Stimulated activated naive B cell treated with anti-CD40 and anti-IgM and Interleukin-4, amounts not matched to agents 10 μg/mL and 1 μg/mL and 100 μg/mL, for 72 hours (primary cell): ENCODE measurements at regions not wholly inside any gene's neighbourhood (a gene's known extent, or its start where the extent isn't known, plus 50 kb on each side); places are given as distances from the start of the nearest gene placed in this dataset.

Source experiments
- ATAC-seq, 2 donors: fragments of 150-1000 bp; cut with Tn5 transposase; replicated peaks; 2 replicates each; pipeline ENCODE4 v1.10.0; 2021; ENCODE audit warnings: moderate library complexity in 1 of 2
- DNase-seq: peaks from one replicate; pipeline ENCODE4 v3.0.0; 2021
- H3K27ac Mint-ChIP-seq: one replicate; pipeline ENCODE4 v1.8.0; 2022; ENCODE audit warnings: mild to moderate bottlenecking, mixed read lengths
- H3K27me3 Mint-ChIP-seq, 2 donors: one replicate each; pipeline ENCODE4 v1.8.0; 2022; ENCODE audit warnings: mixed read lengths in 2 of 2
- H3K36me3 Mint-ChIP-seq, 2 donors: one replicate each; pipeline ENCODE4 v1.8.0; 2022; ENCODE audit warnings: mixed read lengths in 2 of 2, mild to moderate bottlenecking in 1 of 2
- H3K4me1 Mint-ChIP-seq, 2 donors: one replicate each; pipeline ENCODE4 v1.8.0; 2022; ENCODE audit warnings: mixed read lengths in 2 of 2, mild to moderate bottlenecking in 1 of 2
- H3K4me3 Mint-ChIP-seq, 2 donors: one replicate each; pipeline ENCODE4 v1.8.0; 2022; ENCODE audit warnings: mild to moderate bottlenecking in 2 of 2, mixed read lengths in 2 of 2, moderate library complexity in 1 of 2
- H3K9me3 Mint-ChIP-seq, 2 donors: one replicate each; pipeline ENCODE4 v1.8.0; 2022; ENCODE audit warnings: mixed read lengths in 2 of 2, mild to moderate bottlenecking in 1 of 2

- Mint-ChIP-seq H3K4me1 (peaks cover 2 to 5% of the 10 kb centered on the region in 2 donors), H3K9me3 (no peaks in the 10 kb centered on the region), H3K36me3 (no peaks in the 10 kb centered on the region), H3K4me3 (no peak overlapping the region), H3K27me3 (peaks cover 0 to 9% of the 10 kb centered on the region in 2 donors), H3K27ac (no peak overlapping the region)
- no peak for ATAC-seq
- no peak for DNase-seq
Observed at GRCh38 chr10:61078542-61079275, 134.7 kb upstream of the RHOBTB1 start.

- H3K4me1 Mint-ChIP-seq = peaks cover 2 to 5% of the 10 kb centered on the region in 2 donors
- H3K27ac Mint-ChIP-seq = no peak overlapping the region
- ATAC-seq = no peak
- no peak overlapping the region for H3K4me3 Mint-ChIP-seq
- DNase-seq = no peak
- no peaks in the 10 kb centered on the region for H3K9me3 Mint-ChIP-seq
- no peaks in the 10 kb centered on the region for H3K36me3 Mint-ChIP-seq
- peaks cover 0 to 9% of the 10 kb centered on the region in 2 donors for H3K27me3 Mint-ChIP-seq
Observed at GRCh38 chr10:61076572-61077114, 132.7 kb upstream of the RHOBTB1 start.

DNA sequence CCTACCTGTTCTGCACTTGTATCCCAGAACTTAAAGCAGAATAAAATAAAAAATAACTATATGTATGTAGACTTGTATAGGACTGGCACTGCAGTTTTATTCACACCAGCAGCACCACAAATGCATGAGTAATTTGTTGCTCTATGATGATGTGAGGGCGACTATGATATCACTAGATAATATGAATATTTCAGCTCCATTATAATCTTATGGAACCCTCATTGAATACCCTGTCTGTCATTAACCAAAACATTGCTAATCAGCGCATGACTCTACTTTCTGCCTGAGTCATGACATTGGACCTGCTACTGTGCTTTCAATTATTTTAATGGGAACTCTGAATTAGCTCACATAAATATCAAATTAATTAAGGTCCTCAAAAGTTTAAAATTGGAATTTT, 129.4 kb upstream of the RHOBTB1 start:
- ATAC-seq (no peak), DNase-seq (no peak)
- Mint-ChIP-seq H3K36me3 (no peaks in the 10 kb centered on the region), H3K4me1 (peaks cover 2 to 5% of the 10 kb centered on the region in 2 donors), H3K4me3 (no peak overlapping the region), H3K9me3 (no peaks in the 10 kb centered on the region), H3K27ac (no peak overlapping the region), H3K27me3 (peaks cover 0 to 3% of the 10 kb centered on the region in 2 donors)

GRCh38 chr10:61071580-61071979, 127.6 kb upstream of the RHOBTB1 start:
- Mint-ChIP-seq H3K4me3 (no peak overlapping the region), H3K4me1 (peaks cover under 1 to 2% of the 10 kb centered on the region in 2 donors), H3K27ac (no peak overlapping the region), H3K9me3 (no peaks in the 10 kb centered on the region), H3K36me3 (no peaks in the 10 kb centered on the region), H3K27me3 (peaks cover 0 to 4% of the 10 kb centered on the region in 2 donors)
- no peak for ATAC-seq
- DNase-seq = no peak

GRCh38 chr10:61068471-61068870, 124.5 kb upstream of the RHOBTB1 start:
- no peaks in the 10 kb centered on the region for H3K36me3 Mint-ChIP-seq
- no peaks in the 10 kb centered on the region for H3K4me1 Mint-ChIP-seq
- no peak overlapping the region for H3K4me3 Mint-ChIP-seq
- ATAC-seq (no peak), DNase-seq (no peak)
- H3K27me3 Mint-ChIP-seq = peaks cover 0 to 4% of the 10 kb centered on the region in 2 donors
- H3K27ac Mint-ChIP-seq = no peak overlapping the region
- H3K9me3 Mint-ChIP-seq = no peaks in the 10 kb centered on the region

DNA sequence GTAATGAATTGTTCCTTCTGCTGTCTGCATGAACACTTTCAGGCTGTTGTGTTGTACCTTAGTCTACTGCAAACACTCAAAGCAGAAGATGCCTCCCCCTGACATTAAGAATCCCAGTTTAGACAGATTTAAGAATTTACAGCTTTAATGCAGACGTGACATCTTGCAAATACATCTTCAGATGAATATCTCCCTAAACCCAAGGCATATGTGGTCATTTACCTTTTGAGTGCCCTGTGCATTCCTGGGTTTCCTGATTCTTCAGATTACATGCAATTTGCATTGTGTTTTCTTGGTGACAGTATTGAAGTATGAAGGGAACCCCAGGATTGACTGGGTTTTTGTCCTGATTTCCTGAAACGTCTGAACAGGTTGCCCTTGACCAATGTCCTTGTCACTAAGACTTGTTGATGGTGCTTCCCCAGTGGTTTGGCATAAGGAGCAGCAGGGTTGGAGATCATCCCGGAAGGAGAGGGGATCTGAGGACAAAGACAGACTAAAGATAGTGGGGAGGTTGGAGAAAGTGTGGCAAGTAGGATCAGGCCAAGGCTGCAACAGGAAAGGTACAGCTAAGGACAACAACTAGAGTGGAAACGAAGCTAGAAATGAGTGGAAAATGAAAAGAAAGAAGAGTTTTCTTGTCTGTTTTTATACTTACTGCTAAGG, 123.8 kb upstream of the RHOBTB1 start:
- Mint-ChIP-seq H3K9me3 (no peaks in the 10 kb centered on the region), H3K36me3 (no peaks in the 10 kb centered on the region), H3K4me3 (no peak overlapping the region), H3K27ac (no peak overlapping the region), H3K27me3 (peaks cover 0 to 4% of the 10 kb centered on the region in 2 donors), H3K4me1 (no peaks in the 10 kb centered on the region)
- ATAC-seq (no peak), DNase-seq (no peak)

GRCh38 chr10:61066661-61067344, 122.8 kb upstream of the RHOBTB1 start:
- Mint-ChIP-seq H3K27ac (no peak overlapping the region), H3K4me3 (no peak overlapping the region), H3K9me3 (no peaks in the 10 kb centered on the region), H3K27me3 (peaks cover 0 to 4% of the 10 kb centered on the region in 2 donors), H3K36me3 (no peaks in the 10 kb centered on the region), H3K4me1 (no peaks in the 10 kb centered on the region)
- DNase-seq (no peak), ATAC-seq (no peak)

- Mint-ChIP-seq H3K27ac (no peak overlapping the region), H3K9me3 (no peaks in the 10 kb centered on the region), H3K4me1 (no peaks in the 10 kb centered on the region), H3K4me3 (no peak overlapping the region), H3K36me3 (no peaks in the 10 kb centered on the region), H3K27me3 (peaks cover 0 to 4% of the 10 kb centered on the region in 2 donors)
- ATAC-seq = no peak
- DNase-seq = no peak
Observed at GRCh38 chr10:61065051-61065450, 121.1 kb upstream of the RHOBTB1 start.

- Mint-ChIP-seq H3K4me1 (no peaks in the 10 kb centered on the region), H3K27ac (no peak overlapping the region), H3K36me3 (no peaks in the 10 kb centered on the region), H3K4me3 (no peak overlapping the region), H3K9me3 (no peaks in the 10 kb centered on the region), H3K27me3 (peaks cover 0 to 4% of the 10 kb centered on the region in 2 donors)
- DNase-seq = no peak
- ATAC-seq = no peak
Observed at GRCh38 chr10:61064356-61064755, 120.4 kb upstream of the RHOBTB1 start.

DNA sequence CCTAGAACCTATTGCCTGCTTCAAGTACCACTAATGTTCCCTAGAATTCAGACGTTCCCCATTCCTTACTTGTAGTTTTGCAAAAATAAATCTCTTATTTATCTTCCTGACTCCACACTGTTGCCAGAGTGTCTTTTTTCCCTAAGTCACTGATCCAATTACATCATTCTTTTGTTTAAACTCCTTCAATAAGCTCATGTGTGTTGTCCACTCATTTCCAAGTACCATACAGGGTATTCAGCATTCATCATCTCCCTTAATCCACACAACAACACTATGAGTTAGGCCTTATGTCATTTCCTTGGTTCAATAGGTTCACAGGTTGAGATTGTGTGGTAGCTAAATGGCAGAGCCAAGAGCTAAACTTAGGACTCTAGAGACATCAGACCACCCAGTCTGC, 119.9 kb upstream of the RHOBTB1 start:
- no peaks in the 10 kb centered on the region for H3K9me3 Mint-ChIP-seq
- DNase-seq (no peak), ATAC-seq (no peak)
- no peaks in the 10 kb centered on the region for H3K36me3 Mint-ChIP-seq
- no peaks in the 10 kb centered on the region for H3K4me1 Mint-ChIP-seq
- peaks cover 0 to 4% of the 10 kb centered on the region in 2 donors for H3K27me3 Mint-ChIP-seq
- H3K27ac Mint-ChIP-seq = no peak overlapping the region
- H3K4me3 Mint-ChIP-seq = no peak overlapping the region

DNA sequence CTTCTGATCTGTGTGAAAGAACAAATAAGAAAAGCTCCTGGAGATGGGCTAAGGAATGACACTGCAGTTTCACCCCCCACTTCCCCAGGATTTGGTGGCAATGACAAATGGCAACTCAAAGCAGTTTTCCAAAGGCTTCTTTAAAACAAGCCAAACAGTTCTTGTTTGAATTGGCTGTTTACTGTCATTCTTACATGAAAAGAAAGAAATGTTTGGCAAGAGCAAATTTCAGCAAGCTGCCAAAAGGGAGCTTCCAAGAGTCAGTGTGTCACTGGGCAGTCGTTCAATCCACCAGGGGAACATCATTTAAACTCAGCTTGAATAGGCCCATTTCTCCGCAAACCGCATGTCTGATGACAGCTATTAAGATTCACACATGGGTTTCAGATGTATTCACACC, 119.0 kb upstream of the RHOBTB1 start:
- Mint-ChIP-seq H3K4me3 (no peak overlapping the region), H3K27me3 (peaks cover 0 to 3% of the 10 kb centered on the region in 2 donors), H3K4me1 (no peaks in the 10 kb centered on the region), H3K36me3 (no peaks in the 10 kb centered on the region), H3K27ac (no peak overlapping the region), H3K9me3 (no peaks in the 10 kb centered on the region)
- ATAC-seq = no peak
- DNase-seq = no peak

DNA sequence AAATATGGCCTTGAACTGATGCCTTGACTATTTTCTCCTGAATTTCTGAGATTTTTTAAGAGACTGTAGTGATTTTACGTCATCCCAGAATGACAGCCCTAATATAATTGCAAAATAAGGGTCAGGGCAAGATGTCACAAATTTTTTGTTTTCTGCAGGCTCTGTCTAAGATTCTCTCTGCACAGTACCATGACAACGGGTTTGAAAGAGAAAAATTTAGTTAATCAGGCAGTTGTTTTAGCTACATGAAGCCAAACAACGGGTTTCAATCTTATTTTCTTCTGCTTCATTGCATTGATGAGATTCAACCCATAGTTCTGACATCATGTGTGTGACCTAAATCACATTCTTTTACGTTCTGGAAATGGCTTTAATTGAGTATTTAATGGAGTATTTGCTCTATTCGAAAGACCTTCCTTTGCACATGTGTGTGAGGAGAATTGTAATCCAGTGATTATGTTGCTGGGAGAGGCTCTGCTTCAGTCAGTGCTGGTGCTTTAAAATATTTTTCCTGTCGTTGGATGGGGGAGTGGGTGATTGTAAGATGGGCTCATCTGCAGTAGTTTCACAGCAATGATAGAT, 118.0 kb upstream of the RHOBTB1 start:
- ATAC-seq = no peak
- Mint-ChIP-seq H3K27ac (no peak overlapping the region), H3K27me3 (no peaks in the 10 kb centered on the region), H3K4me1 (no peaks in the 10 kb centered on the region), H3K36me3 (no peaks in the 10 kb centered on the region), H3K9me3 (no peaks in the 10 kb centered on the region), H3K4me3 (no peak overlapping the region)
- DNase-seq = no peak

DNA sequence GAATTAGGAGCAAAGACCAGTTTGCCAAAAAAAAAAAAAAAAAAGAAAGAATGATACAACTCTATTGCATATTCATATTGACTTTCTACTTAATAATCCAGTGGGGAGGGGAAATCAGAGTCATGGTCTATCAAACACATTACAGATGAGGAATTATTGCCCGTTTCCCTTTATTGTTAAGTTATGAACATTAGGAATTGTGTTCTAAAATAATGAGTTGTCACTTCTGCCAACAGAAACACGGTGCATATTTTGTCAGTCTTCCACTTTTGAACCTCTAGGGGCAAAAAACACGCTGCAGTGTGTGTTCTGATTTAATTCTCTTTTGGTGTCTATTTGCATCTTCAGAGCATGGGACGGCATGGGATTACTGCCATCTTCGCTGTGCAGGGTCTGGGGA, 115.7 kb upstream of the RHOBTB1 start:
- no peak overlapping the region for H3K4me3 Mint-ChIP-seq
- DNase-seq = no peak
- no peaks in the 10 kb centered on the region for H3K4me1 Mint-ChIP-seq
- ATAC-seq = no peak
- H3K36me3 Mint-ChIP-seq = no peaks in the 10 kb centered on the region
- H3K9me3 Mint-ChIP-seq = no peaks in the 10 kb centered on the region
- no peak overlapping the region for H3K27ac Mint-ChIP-seq
- no peaks in the 10 kb centered on the region for H3K27me3 Mint-ChIP-seq

DNA sequence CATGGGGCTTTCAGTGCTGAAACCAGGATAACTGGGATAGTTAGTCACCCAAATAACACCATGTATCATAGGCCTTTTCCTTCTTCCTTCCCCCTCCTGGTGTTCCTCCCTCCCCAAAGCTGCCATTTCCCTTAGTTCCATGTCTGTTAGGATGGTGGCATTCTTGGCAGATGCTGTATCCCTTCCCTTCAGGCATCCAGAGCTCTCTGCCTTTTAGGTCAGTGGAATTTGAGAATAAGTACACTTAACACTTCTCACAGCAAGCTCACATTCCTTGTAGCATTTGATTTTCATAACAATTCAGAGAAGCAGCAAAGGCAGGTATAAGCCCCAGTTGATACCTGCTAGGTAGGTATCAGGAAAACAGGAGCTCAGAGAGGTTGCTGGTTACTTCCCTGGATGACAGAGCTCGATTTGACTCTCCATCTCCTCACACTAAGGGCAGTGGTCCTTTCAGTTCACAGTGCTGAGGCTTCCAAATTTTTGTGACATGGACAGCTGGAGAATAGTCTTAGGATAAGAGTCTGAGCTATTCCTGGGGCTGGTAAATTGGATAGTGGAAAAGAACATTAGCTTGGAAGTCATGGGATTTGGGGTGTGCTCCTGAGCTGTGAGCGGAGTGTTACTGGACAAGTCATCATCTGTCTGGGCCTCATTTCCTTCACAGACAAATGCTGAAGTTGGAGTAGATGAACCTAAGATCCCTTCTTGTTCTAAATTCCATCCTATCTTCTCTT, 108.7 kb upstream of the RHOBTB1 start:
- no peak for DNase-seq
- Mint-ChIP-seq H3K36me3 (no peaks in the 10 kb centered on the region), H3K27ac (no peak overlapping the region), H3K4me1 (no peaks in the 10 kb centered on the region), H3K27me3 (peaks cover 2 to 8% of the 10 kb centered on the region in 2 donors), H3K4me3 (no peak overlapping the region), H3K9me3 (no peaks in the 10 kb centered on the region)
- ATAC-seq = no peak
